Activated naive CD4-positive, alpha-beta T cell treated with anti-CD3 and anti-CD28 coated beads for 36 hours (primary cell): ENCODE measurements at regions not wholly inside any gene's neighbourhood (a gene's known extent, or its start where the extent isn't known, plus 50 kb on each side); places are given as distances from the start of the nearest gene placed in this dataset.
"Not testable (repeated sequence)": the region's sequence is repeated elsewhere in the genome, so short reads cannot be mapped to it uniquely, and the experiment has no call there.

Experiments
- CTCF ChIA-PET: fragments of 350-600 bp; sonication (Branson Sonifier 250); formaldehyde crosslinking; loops from one replicate; lab custom pipeline; 2021; ENCODE audit warnings: antibody characterized with exemption; lab: Charles Lee
- DNase-seq: peaks from one replicate; pipeline ENCODE4 v3.0.0-alpha.2; 2020
- H3K27ac Mint-ChIP-seq: one replicate; pipeline ENCODE4 v1.8.0; 2021; ENCODE audit warnings: mild to moderate bottlenecking, mixed read lengths
- H3K27me3 Mint-ChIP-seq: one replicate; pipeline ENCODE4 v1.8.0; 2021; ENCODE audit warnings: low read depth, mixed read lengths
- H3K36me3 Mint-ChIP-seq: one replicate; pipeline ENCODE4 v1.8.0; 2021; ENCODE audit warnings: low read depth, mixed read lengths
- H3K4me1 Mint-ChIP-seq: one replicate; pipeline ENCODE4 v1.8.0; 2021; ENCODE audit warnings: low read depth, mixed read lengths
- H3K4me3 Mint-ChIP-seq: one replicate; pipeline ENCODE4 v1.8.0; 2021; ENCODE audit warnings: mild to moderate bottlenecking, moderate library complexity, mixed read lengths
- H3K9me3 Mint-ChIP-seq: one replicate; pipeline ENCODE4 v1.8.0; 2021; ENCODE audit warnings: mixed read lengths
- intact Hi-C: fragments of 100-400 bp; cut with micrococcal nuclease; formaldehyde crosslinking; loops from one replicate; pipeline ENCODE4 v1.15.1; 2023

GRCh38 chr6:26829480-26829879, 169.9 kb upstream of the ZNF322 start:
- DNase-seq, H3K9me3 Mint-ChIP-seq, H3K36me3 Mint-ChIP-seq, H3K27me3 Mint-ChIP-seq, CTCF ChIA-PET, H3K4me3 Mint-ChIP-seq, H3K27ac Mint-ChIP-seq, intact Hi-C loops, H3K4me1 Mint-ChIP-seq: not testable (repeated sequence)

- intact Hi-C loops, H3K27me3 Mint-ChIP-seq, H3K4me3 Mint-ChIP-seq, H3K27ac Mint-ChIP-seq, CTCF ChIA-PET, H3K36me3 Mint-ChIP-seq, DNase-seq, H3K9me3 Mint-ChIP-seq, H3K4me1 Mint-ChIP-seq: not testable (repeated sequence)
These were observed 171.4 kb upstream of the ZNF322 start for GRCh38 chr6:26830992-26831391.

- H3K27me3 Mint-ChIP-seq, H3K36me3 Mint-ChIP-seq, intact Hi-C loops, H3K27ac Mint-ChIP-seq, DNase-seq, H3K4me3 Mint-ChIP-seq, H3K9me3 Mint-ChIP-seq, H3K4me1 Mint-ChIP-seq, CTCF ChIA-PET: not testable (repeated sequence)
These were observed 176.2 kb upstream of the ZNF322 start for GRCh38 chr6:26835707-26836106.

GRCh38 chr6:26836657-26837056, 177.1 kb upstream of the ZNF322 start:
- DNase-seq = not testable (repeated sequence)

GRCh38 chr6:26844823-26845222, 185.3 kb upstream of the ZNF322 start:
- CTCF ChIA-PET, DNase-seq, H3K27me3 Mint-ChIP-seq, H3K4me1 Mint-ChIP-seq, H3K4me3 Mint-ChIP-seq, H3K9me3 Mint-ChIP-seq, H3K27ac Mint-ChIP-seq, intact Hi-C loops, H3K36me3 Mint-ChIP-seq: not testable (repeated sequence)

More at GRCh38 chr6:26836657-26837056, 177.1 kb upstream of the ZNF322 start:
- H3K27me3 Mint-ChIP-seq, H3K27ac Mint-ChIP-seq, H3K9me3 Mint-ChIP-seq, CTCF ChIA-PET, H3K4me1 Mint-ChIP-seq, H3K36me3 Mint-ChIP-seq, intact Hi-C loops, H3K4me3 Mint-ChIP-seq: not testable (repeated sequence)

GRCh38 chr6:26857289-26857688, 197.7 kb upstream of the ZNF322 start:
- CTCF ChIA-PET, H3K27me3 Mint-ChIP-seq, H3K4me3 Mint-ChIP-seq, H3K36me3 Mint-ChIP-seq, intact Hi-C loops, DNase-seq, H3K27ac Mint-ChIP-seq, H3K9me3 Mint-ChIP-seq, H3K4me1 Mint-ChIP-seq: not testable (repeated sequence)

GRCh38 chr6:26859067-26859770, 199.7 kb upstream of the ZNF322 start:
- H3K4me3 Mint-ChIP-seq, intact Hi-C loops, CTCF ChIA-PET, DNase-seq, H3K36me3 Mint-ChIP-seq, H3K4me1 Mint-ChIP-seq, H3K9me3 Mint-ChIP-seq, H3K27me3 Mint-ChIP-seq, H3K27ac Mint-ChIP-seq: not testable (repeated sequence)

- H3K9me3 Mint-ChIP-seq, H3K4me1 Mint-ChIP-seq, H3K36me3 Mint-ChIP-seq, H3K4me3 Mint-ChIP-seq, H3K27ac Mint-ChIP-seq, intact Hi-C loops, DNase-seq, CTCF ChIA-PET, H3K27me3 Mint-ChIP-seq: not testable (repeated sequence)
These were observed 200.2 kb upstream of the ZNF322 start for GRCh38 chr6:26859771-26860163.

GRCh38 chr6:26861913-26862312, 202.4 kb upstream of the ZNF322 start:
- H3K27ac Mint-ChIP-seq, H3K36me3 Mint-ChIP-seq, H3K27me3 Mint-ChIP-seq, CTCF ChIA-PET, H3K9me3 Mint-ChIP-seq, H3K4me3 Mint-ChIP-seq, intact Hi-C loops, H3K4me1 Mint-ChIP-seq, DNase-seq: not testable (repeated sequence)

- intact Hi-C loops, DNase-seq, H3K4me1 Mint-ChIP-seq, H3K9me3 Mint-ChIP-seq, H3K27me3 Mint-ChIP-seq, H3K4me3 Mint-ChIP-seq, H3K36me3 Mint-ChIP-seq, H3K27ac Mint-ChIP-seq, CTCF ChIA-PET: not testable (repeated sequence)
These were observed 204.1 kb upstream of the ZNF322 start for GRCh38 chr6:26863641-26864040.

GRCh38 chr6:26898785-26899184, 239.2 kb upstream of the ZNF322 start:
- intact Hi-C loops, H3K4me3 Mint-ChIP-seq, H3K4me1 Mint-ChIP-seq, CTCF ChIA-PET, H3K27ac Mint-ChIP-seq, H3K36me3 Mint-ChIP-seq, H3K27me3 Mint-ChIP-seq, DNase-seq, H3K9me3 Mint-ChIP-seq: not testable (repeated sequence)

GRCh38 chr6:26924206-26924605, 264.7 kb upstream of the ZNF322 start:
- intact Hi-C loops, H3K27ac Mint-ChIP-seq, H3K27me3 Mint-ChIP-seq, DNase-seq, H3K9me3 Mint-ChIP-seq, CTCF ChIA-PET, H3K4me3 Mint-ChIP-seq, H3K4me1 Mint-ChIP-seq, H3K36me3 Mint-ChIP-seq: not testable (repeated sequence)

GRCh38 chr6:26928190-26928589, 268.6 kb upstream of the ZNF322 start:
- CTCF ChIA-PET, H3K36me3 Mint-ChIP-seq, H3K27me3 Mint-ChIP-seq, H3K4me1 Mint-ChIP-seq, DNase-seq, H3K27ac Mint-ChIP-seq, H3K4me3 Mint-ChIP-seq, H3K9me3 Mint-ChIP-seq, intact Hi-C loops: not testable (repeated sequence)
